H9 (cell line): ENCODE measurements at regions not wholly inside any gene's neighbourhood (a gene's known extent, or its start where the extent isn't known, plus 50 kb on each side); places are given as distances from the start of the nearest gene placed in this dataset.
A peak's percentile ranks its signal among the peaks of the same experiment; 100 is the strongest.

ENCODE experiments used
- DNase-seq: peaks from one replicate; pipeline ENCODE4 v3.0.0-alpha.2; 2017
- H2AFZ ChIP-seq: one replicate; pipeline ENCODE4 v1.6.1; 2013; ENCODE audit warnings: mild to moderate bottlenecking, low read length, control low read depth, moderate library complexity
- H2AK5ac ChIP-seq: 2 replicates; pipeline ENCODE4 v1.6.1; 2013; ENCODE audit warnings: low read length, control low read depth, mixed read lengths; ENCODE audit not compliant: insufficient read length
- H2BK120ac ChIP-seq: one replicate; pipeline ENCODE4 v1.6.1; 2013; ENCODE audit warnings: low read depth, mild to moderate bottlenecking, low read length, control low read depth, inconsistent platforms; ENCODE audit not compliant: poor library complexity, severe bottlenecking
- H2BK12ac ChIP-seq: 2 replicates; pipeline ENCODE4 v1.6.1; 2013; ENCODE audit warnings: low read length, control low read depth, mixed read lengths, low read depth; ENCODE audit not compliant: insufficient read length
- H2BK15ac ChIP-seq: 2 replicates; pipeline ENCODE4 v1.6.1; 2013; ENCODE audit warnings: low read depth, low read length, control low read depth
- H2BK20ac ChIP-seq: one replicate; pipeline ENCODE4 v1.6.1; 2013; ENCODE audit warnings: low read depth, mild to moderate bottlenecking, low read length, control low read depth, inconsistent platforms; ENCODE audit not compliant: poor library complexity, severe bottlenecking
- H2BK5ac ChIP-seq: 2 replicates; pipeline ENCODE4 v1.6.1; 2013; ENCODE audit warnings: low read length, control low read depth, mixed read lengths; ENCODE audit not compliant: insufficient read length
- H3K14ac ChIP-seq: 2 replicates; pipeline ENCODE4 v1.6.1; 2013; ENCODE audit warnings: low read length, control low read depth; ENCODE audit not compliant: insufficient read depth
- H3K18ac ChIP-seq: 2 replicates; pipeline ENCODE4 v1.6.1; 2013; ENCODE audit warnings: low read depth, mild to moderate bottlenecking, mixed read lengths, low read length, control low read depth; ENCODE audit not compliant: insufficient read length
- H3K23ac ChIP-seq: 2 replicates; pipeline ENCODE4 v1.6.1; 2013; ENCODE audit warnings: low read length, control low read depth, mixed read lengths, low read depth; ENCODE audit not compliant: insufficient read length
- H3K23me2 ChIP-seq: 2 replicates; pipeline ENCODE4 v1.6.1; 2013; ENCODE audit warnings: low read depth, mild to moderate bottlenecking, mixed read lengths, low read length, control low read depth; ENCODE audit not compliant: insufficient read length, poor library complexity, severe bottlenecking
- H3K27ac ChIP-seq: 2 replicates; pipeline ENCODE4 v1.5.1; 2013; ENCODE audit warnings: low read length, control low read depth, mixed read lengths, low read depth; ENCODE audit not compliant: insufficient read length
- H3K27me3 ChIP-seq: 2 replicates; pipeline ENCODE4 v1.6.1; 2013; ENCODE audit warnings: low read length, control low read depth, inconsistent platforms; ENCODE audit not compliant: insufficient read depth
- H3K4ac ChIP-seq: 2 replicates; pipeline ENCODE4 v1.6.1; 2013; ENCODE audit warnings: low read depth, mild to moderate bottlenecking, control low read depth, inconsistent platforms, low read length, moderate library complexity
- H3K4me1 ChIP-seq: 2 replicates; pipeline ENCODE4 v1.6.1; 2013; ENCODE audit warnings: low read length, control low read depth, inconsistent platforms; ENCODE audit not compliant: insufficient read depth
- H3K4me2 ChIP-seq: 2 replicates; pipeline ENCODE4 v1.6.1; 2013; ENCODE audit warnings: low read length, control low read depth, mixed read lengths; ENCODE audit not compliant: insufficient read length, insufficient read depth
- H3K56ac ChIP-seq: 2 replicates; pipeline ENCODE4 v1.6.1; 2013; ENCODE audit warnings: low read depth, mild to moderate bottlenecking, mixed read lengths, low read length, control low read depth; ENCODE audit not compliant: insufficient read length
- H3K79me1 ChIP-seq: 2 replicates; pipeline ENCODE4 v1.6.1; 2013; ENCODE audit warnings: low read depth, mild to moderate bottlenecking, moderate library complexity, low read length, control low read depth, inconsistent platforms; ENCODE audit not compliant: insufficient read depth, poor library complexity, severe bottlenecking
- H3K79me2 ChIP-seq: 2 replicates; pipeline ENCODE4 v1.6.1; 2013; ENCODE audit warnings: low read length, control low read depth, inconsistent platforms; ENCODE audit not compliant: insufficient read depth
- H3K9ac ChIP-seq: 2 replicates; pipeline ENCODE4 v1.6.1; 2013; ENCODE audit warnings: low read length, control low read depth, mixed read lengths; ENCODE audit not compliant: insufficient read length; ENCODE audit errors: extremely low read depth
- H3K9me3 ChIP-seq: one replicate; pipeline ENCODE4 v1.6.1; 2013; ENCODE audit warnings: low read depth, low read length, inconsistent platforms; ENCODE audit not compliant: control insufficient read depth
- H3T11ph ChIP-seq: one replicate; pipeline ENCODE4 v1.6.1; 2013; ENCODE audit warnings: mild to moderate bottlenecking, low read length, control low read depth, inconsistent platforms
- H4K20me1 ChIP-seq: one replicate; pipeline ENCODE4 v1.6.1; 2013; ENCODE audit not compliant: control insufficient read depth, insufficient read length, insufficient read depth
- H4K5ac ChIP-seq: 2 replicates; pipeline ENCODE4 v1.6.1; 2013; ENCODE audit warnings: low read depth, mild to moderate bottlenecking, mixed read lengths, low read length, control low read depth; ENCODE audit not compliant: insufficient read length
- H4K8ac ChIP-seq: replicated peaks from 2 replicates; pipeline ENCODE4 v1.6.1; 2013; ENCODE audit warnings: low read length, control low read depth, mixed read lengths, low read depth; ENCODE audit not compliant: insufficient read length
- H4K91ac ChIP-seq: 2 replicates; pipeline ENCODE4 v1.6.1; 2013; ENCODE audit warnings: low read depth, mild to moderate bottlenecking, moderate library complexity, mixed read lengths, low read length, control low read depth; ENCODE audit not compliant: insufficient read length
- H3K27ac Mint-ChIP-seq, 3 experiments: 2 replicates in 2 of 3; 3 replicates in 1 of 3; pipeline ENCODE4 v1.8.0; 2020 to 2021; ENCODE audit warnings: mixed read lengths in 3 of 3, mild to moderate bottlenecking in 1 of 3, moderate library complexity in 1 of 3
- H3K27me3 Mint-ChIP-seq: 2 replicates; pipeline ENCODE4 v1.8.0; 2021; ENCODE audit warnings: low read depth, mild to moderate bottlenecking, moderate library complexity, mixed read lengths
- H3K36me3 Mint-ChIP-seq, 3 experiments: 2 replicates in 2 of 3; 3 replicates in 1 of 3; pipeline ENCODE4 v1.8.0; 2020 to 2021; ENCODE audit warnings: low read depth in 3 of 3, mixed read lengths in 3 of 3; ENCODE audit not compliant: insufficient read depth in 1 of 3
- H3K4me1 Mint-ChIP-seq, 2 experiments: 2 replicates each; pipeline ENCODE4 v1.8.0; 2020; ENCODE audit warnings: mixed read lengths in 2 of 2
- H3K4me3 Mint-ChIP-seq, 2 experiments: 2 replicates in 1 of 2; 3 replicates in 1 of 2; pipeline ENCODE4 v1.8.0; 2020 to 2021; ENCODE audit warnings: mild to moderate bottlenecking in 2 of 2, mixed read lengths in 2 of 2, moderate library complexity in 1 of 2
- H3K9me3 Mint-ChIP-seq, 2 experiments: 2 replicates in 1 of 2; 3 replicates in 1 of 2; pipeline ENCODE4 v1.8.0; 2020; ENCODE audit warnings: mild to moderate bottlenecking in 2 of 2, mixed read lengths in 2 of 2, moderate library complexity in 1 of 2
- WGBS: extraction: QIAGEN DNeasy Blood & Tissue Kit; methylation state at CpG from one replicate; pipeline ENCODE4 v1.1.7; 2013; ENCODE audit warnings: missing lambda C conversion rate, low lambda C conversion rate, mixed read lengths; ENCODE audit not compliant: insufficient read length; ENCODE audit errors: extremely low coverage; 5-methylcytosine and 5-hydroxymethylcytosine counted together
- TF ChIP-seq, protein P1 (sequence below): fragments of 200-600 bp; sonication (generic); conservative IDR thresholded peaks from 3 replicates; pipeline ENCODE4 v1.8.0; 2021; ENCODE audit warnings: antibody characterized with exemption, mild to moderate bottlenecking

- Histone ChIP-seq H3K79me2 (no peaks in the 10 kb centered on the region), H2BK120ac (no peak overlapping the region), H3T11ph (no peak overlapping the region), H4K5ac (no peak overlapping the region), H3K56ac (no peak overlapping the region), H3K9ac (no peak overlapping the region), H2BK12ac (no peak overlapping the region), H4K20me1 (no peaks in the 10 kb centered on the region), H3K27me3 (no peaks in the 10 kb centered on the region), H2BK20ac (no peak overlapping the region), H2BK15ac (no peak overlapping the region), H3K18ac (no peak overlapping the region), H3K27ac (no peak overlapping the region), H2AK5ac (no peak overlapping the region), H3K23ac (no peak overlapping the region), H2AFZ (no peak overlapping the region), H3K4me2 (no peak overlapping the region), H4K8ac (no peak overlapping the region), H3K79me1 (no peaks in the 10 kb centered on the region), H3K4me1 (no peaks in the 10 kb centered on the region), H3K9me3 (no peaks in the 10 kb centered on the region), H2BK5ac (no peak overlapping the region), H3K23me2 (no peaks in the 10 kb centered on the region), H4K91ac (no peak overlapping the region), H3K14ac (no peak overlapping the region), H3K4ac (no peak overlapping the region)
- no peak overlapping the region for H3K4me3 Mint-ChIP-seq
- no peaks in the 10 kb centered on the region for H3K36me3 Mint-ChIP-seq
- WGBS = no CpG with 5 or more reads among the region's 4 CpGs
- peaks cover 0 to 4% of the 10 kb centered on the region in 2 experiments; a peak in 2 of 4 replicates for H3K4me1 Mint-ChIP-seq
- no peaks in the 10 kb centered on the region for H3K27me3 Mint-ChIP-seq
- H3K27ac Mint-ChIP-seq = no peak overlapping the region
- TF ChIP-seq, protein P1, sequence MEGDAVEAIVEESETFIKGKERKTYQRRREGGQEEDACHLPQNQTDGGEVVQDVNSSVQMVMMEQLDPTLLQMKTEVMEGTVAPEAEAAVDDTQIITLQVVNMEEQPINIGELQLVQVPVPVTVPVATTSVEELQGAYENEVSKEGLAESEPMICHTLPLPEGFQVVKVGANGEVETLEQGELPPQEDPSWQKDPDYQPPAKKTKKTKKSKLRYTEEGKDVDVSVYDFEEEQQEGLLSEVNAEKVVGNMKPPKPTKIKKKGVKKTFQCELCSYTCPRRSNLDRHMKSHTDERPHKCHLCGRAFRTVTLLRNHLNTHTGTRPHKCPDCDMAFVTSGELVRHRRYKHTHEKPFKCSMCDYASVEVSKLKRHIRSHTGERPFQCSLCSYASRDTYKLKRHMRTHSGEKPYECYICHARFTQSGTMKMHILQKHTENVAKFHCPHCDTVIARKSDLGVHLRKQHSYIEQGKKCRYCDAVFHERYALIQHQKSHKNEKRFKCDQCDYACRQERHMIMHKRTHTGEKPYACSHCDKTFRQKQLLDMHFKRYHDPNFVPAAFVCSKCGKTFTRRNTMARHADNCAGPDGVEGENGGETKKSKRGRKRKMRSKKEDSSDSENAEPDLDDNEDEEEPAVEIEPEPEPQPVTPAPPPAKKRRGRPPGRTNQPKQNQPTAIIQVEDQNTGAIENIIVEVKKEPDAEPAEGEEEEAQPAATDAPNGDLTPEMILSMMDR = peak; percentile 76
- H3K9me3 Mint-ChIP-seq = no peaks in the 10 kb centered on the region
- DNase-seq = no peak
These were observed 255.4 kb upstream of the IRAK1BP1 start for GRCh38 chr6:78611886-78612480.
